ENCODE measurements at regions not wholly inside any gene's neighbourhood (a gene's known extent, or its start where the extent isn't known, plus 50 kb on each side); places are given as distances from the start of the nearest gene placed in this dataset.
A peak's percentile ranks its signal among the peaks of the same experiment; 100 is the strongest.

GRCh38 chr7:142375710-142376313 lies 118.0 kb upstream of the PRSS58 start:
- H3K4me3 ChIP-seq (ENCODE audit: low read length) = no peak overlapping the region
- no peak for DNase-seq (ENCODE audit: low read depth, low spot score)

- DNase-seq (ENCODE audit: low read depth, low spot score) = no peak
- H3K4me3 ChIP-seq (ENCODE audit: low read length) = no peak overlapping the region
Measured at GRCh38 chr7:142372727-142373126, 114.9 kb upstream of the PRSS58 start.

GRCh38 chr7:142371586-142372377 lies 113.9 kb upstream of the PRSS58 start:
- no peak for DNase-seq (ENCODE audit: low read depth, low spot score)
- no peak overlapping the region for H3K4me3 ChIP-seq (ENCODE audit: low read length)

GRCh38 chr7:142365410-142365842 lies 107.6 kb upstream of the PRSS58 start:
- H3K4me3 ChIP-seq (ENCODE audit: low read length) = no peak overlapping the region
- no peak for DNase-seq (ENCODE audit: low read depth, low spot score)

GRCh38 chr7:142364551-142364950 lies 106.7 kb upstream of the PRSS58 start:
- DNase-seq (ENCODE audit: low read depth, low spot score) = no peak
- no peak overlapping the region for H3K4me3 ChIP-seq (ENCODE audit: low read length)

GRCh38 chr7:142362349-142362748 lies 104.5 kb upstream of the PRSS58 start:
- DNase-seq (ENCODE audit: low read depth, low spot score) = peak; percentile 88
- no peak overlapping the region for H3K4me3 ChIP-seq (ENCODE audit: low read length)

GRCh38 chr7:142359694-142360279 lies 101.9 kb upstream of the PRSS58 start:
- DNase-seq (ENCODE audit: low read depth, low spot score) = no peak
- H3K4me3 ChIP-seq (ENCODE audit: low read length) = no peak overlapping the region

- peak; percentile 96 for DNase-seq (ENCODE audit: low read depth, low spot score)
- peak overlapping the region; percentile 11; the same call in 1 of the 2 replicates for H3K4me3 ChIP-seq (ENCODE audit: low read length)
Measured at GRCh38 chr7:142357953-142358520, 100.2 kb upstream of the PRSS58 start.

- no peak for DNase-seq (ENCODE audit: low read depth, low spot score)
- H3K4me3 ChIP-seq (ENCODE audit: low read length) = no peak overlapping the region
Measured at GRCh38 chr7:142356166-142356565, 98.3 kb upstream of the PRSS58 start.

GRCh38 chr7:142355328-142355727 lies 97.5 kb upstream of the PRSS58 start:
- DNase-seq (ENCODE audit: low read depth, low spot score) = no peak
- no peak overlapping the region for H3K4me3 ChIP-seq (ENCODE audit: low read length)

GRCh38 chr7:142353147-142354060 lies 95.5 kb upstream of the PRSS58 start:
- peak; percentile 81 for DNase-seq (ENCODE audit: low read depth, low spot score)
- H3K4me3 ChIP-seq (ENCODE audit: low read length) = peak overlapping the region; percentile 67

GRCh38 chr7:142352543-142352942 lies 94.7 kb upstream of the PRSS58 start:
- H3K4me3 ChIP-seq (ENCODE audit: low read length) = peak overlapping the region; percentile 67
- DNase-seq (ENCODE audit: low read depth, low spot score) = peak; percentile 81

- DNase-seq (ENCODE audit: low read depth, low spot score) = no peak
Measured at GRCh38 chr7:142351145-142351544, 93.3 kb upstream of the PRSS58 start.

GRCh38 chr7:142349670-142350405 lies 92.0 kb upstream of the PRSS58 start:
- H3K4me3 ChIP-seq (ENCODE audit: low read length) = no peak overlapping the region
- DNase-seq (ENCODE audit: low read depth, low spot score) = no peak

More at GRCh38 chr7:142351145-142351544, 93.3 kb upstream of the PRSS58 start:
- H3K4me3 ChIP-seq (ENCODE audit: low read length) = no peak overlapping the region

- no peak overlapping the region for H3K4me3 ChIP-seq (ENCODE audit: low read length)
- no peak for DNase-seq (ENCODE audit: low read depth, low spot score)
Measured at GRCh38 chr7:142348921-142349405, 91.1 kb upstream of the PRSS58 start.

GRCh38 chr7:142348100-142348499 lies 90.2 kb upstream of the PRSS58 start:
- no peak for DNase-seq (ENCODE audit: low read depth, low spot score)
- no peak overlapping the region for H3K4me3 ChIP-seq (ENCODE audit: low read length)

- DNase-seq (ENCODE audit: low read depth, low spot score) = no peak
Measured at GRCh38 chr7:142347091-142347490, 89.2 kb upstream of the PRSS58 start.

GRCh38 chr7:142345811-142346210 lies 88.0 kb upstream of the PRSS58 start:
- DNase-seq (ENCODE audit: low read depth, low spot score) = peak; percentile 98
- H3K4me3 ChIP-seq (ENCODE audit: low read length) = peak overlapping the region; percentile 39

More at GRCh38 chr7:142347091-142347490, 89.2 kb upstream of the PRSS58 start:
- H3K4me3 ChIP-seq (ENCODE audit: low read length) = no peak overlapping the region
